K562 (cell line): ENCODE measurements at regions not wholly inside any gene's neighbourhood (a gene's known extent, or its start where the extent isn't known, plus 50 kb on each side); places are given as distances from the start of the nearest gene placed in this dataset.
A peak's percentile ranks its signal among the peaks of the same experiment; 100 is the strongest.

Source experiments
- BHLHE40 ChIP-seq: IDR thresholded peaks from 2 replicates; pipeline ENCODE4 v1.6.1; 2011; ENCODE audit warnings: low read length, improper control_type of control experiment
- FIP1L1 ChIP-seq: fragments of 200-400 bp; formaldehyde crosslinking; IDR thresholded peaks from 2 replicates; pipeline ENCODE4 v1.6.1; 2018; ENCODE audit warnings: mild to moderate bottlenecking, low read depth, low read length; ENCODE audit not compliant: poor library complexity, severe bottlenecking
- MYNN ChIP-seq, 2 experiments: sonication (generic); formaldehyde crosslinking in 1 of 2; IDR thresholded peaks; 2 replicates each; pipeline versions ENCODE4 v1.5.0 to v1.6.1; 2016 to 2020; ENCODE audit warnings: antibody characterized with exemption in 1 of 2, missing genetic modification reagents in 1 of 2
- NFE2 ChIP-seq: IDR thresholded peaks from 2 replicates; pipeline ENCODE4 v1.6.1; 2014; ENCODE audit warnings: antibody characterized with exemption, low read depth
- RAD21 ChIP-seq, 2 experiments: fragments of 250-450 bp in 1 of 2; fragments of 450-650 bp in 1 of 2; sonication (Bioruptor Pico) in 1 of 2; formaldehyde crosslinking in 1 of 2; IDR thresholded peaks in 1 of 2; conservative IDR thresholded peaks in 1 of 2; 2 replicates each; pipeline versions ENCODE4 v1.4.0 to v1.8.0; 2020 to 2022; ENCODE audit warnings: mild to moderate bottlenecking in 2 of 2, moderate library complexity in 1 of 2
- RCOR1 ChIP-seq, 2 experiments: IDR thresholded peaks; 2 replicates each; pipeline ENCODE4 v1.6.1; 2012; ENCODE audit warnings: low read depth in 2 of 2, low read length in 2 of 2, borderline replicate concordance in 1 of 2, improper control_type of control experiment in 1 of 2
- SMARCA5 ChIP-seq: fragments of 450-650 bp; IDR thresholded peaks from 2 replicates; pipeline ENCODE4 v1.6.1; 2016
- STAG1 ChIP-seq: sonication (generic); formaldehyde crosslinking; IDR thresholded peaks from 2 replicates; pipeline ENCODE4 v1.5.0; 2020; ENCODE audit warnings: missing genetic modification reagents, borderline replicate concordance
- STAT6 ChIP-seq: sonication (generic); formaldehyde crosslinking; IDR thresholded peaks from 2 replicates; pipeline ENCODE4 v1.8.1; 2023; ENCODE audit warnings: mild to moderate bottlenecking, missing genetic modification reagents
- TAF15 ChIP-seq: fragments of 200-400 bp; formaldehyde crosslinking; IDR thresholded peaks from 2 replicates; pipeline ENCODE4 v1.6.1; 2017; ENCODE audit warnings: mild to moderate bottlenecking, low read depth, low read length, moderate library complexity
- ZC3H8 ChIP-seq: fragments of 450-650 bp; IDR thresholded peaks from 2 replicates; pipeline ENCODE4 v1.6.1; 2017
- ZKSCAN3 ChIP-seq: fragments of 250-450 bp; sonication (Bioruptor Pico); IDR thresholded peaks from 2 replicates; pipeline ENCODE4 v1.4.0; 2020
- ZNF184 ChIP-seq: sonication (generic); formaldehyde crosslinking; IDR thresholded peaks from 2 replicates; pipeline ENCODE4 v1.5.0; 2020; ENCODE audit warnings: missing genetic modification reagents
- ZNF639 ChIP-seq, 2 experiments: fragments of 200-800 bp in 1 of 2; sonication (Bioruptor generic) in 1 of 2; sonication (generic) in 1 of 2; formaldehyde crosslinking in 1 of 2; IDR thresholded peaks in 1 of 2; conservative IDR thresholded peaks in 1 of 2; 2 replicates each; pipeline versions ENCODE4 v1.5.0 to v1.6.1; 2016 to 2020; ENCODE audit warnings: missing compliant biosample characterization in 1 of 2, missing genetic modification characterization in 1 of 2, missing genetic modification reagents in 1 of 2
- TF ChIP-seq, protein P1 (sequence below): IDR thresholded peaks from 3 replicates; pipeline ENCODE4 v1.6.1; 2011; ENCODE audit warnings: borderline replicate concordance, mild to moderate bottlenecking; ENCODE audit not compliant: insufficient read length, insufficient read depth
- TF ChIP-seq, protein P2 (sequence below): fragments of 450-650 bp; formaldehyde crosslinking; conservative IDR thresholded peaks from 2 replicates; pipeline ENCODE4 v1.4.0; 2022; ENCODE audit warnings: mild to moderate bottlenecking, missing genetic modification characterization
- TF ChIP-seq, protein P3 (sequence below): fragments of 450-650 bp; IDR thresholded peaks from 2 replicates; pipeline ENCODE4 v1.7.1; 2018; ENCODE audit warnings: mild to moderate bottlenecking, low read depth; ENCODE audit not compliant: partially characterized antibody

DNA sequence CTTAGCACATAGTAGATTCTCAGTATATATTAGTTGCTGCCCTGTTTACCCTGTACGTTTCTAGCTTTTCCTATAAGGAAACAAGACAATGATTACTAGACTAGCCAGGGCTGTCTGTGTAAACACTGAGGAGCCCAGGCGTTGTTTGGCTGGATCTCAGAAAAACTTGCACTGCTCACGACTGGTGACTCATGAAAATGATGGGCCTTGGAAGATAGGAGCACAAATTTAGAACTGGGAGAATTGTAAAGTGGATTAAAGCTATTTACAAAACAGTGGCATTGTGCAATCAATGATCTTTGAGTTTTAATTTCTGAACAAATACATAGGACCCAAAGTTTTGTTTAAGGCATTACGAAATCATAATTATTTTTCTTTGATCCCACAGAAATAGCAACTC, 276.9 kb downstream of the FAM76B start (continued):
- TF ChIP-seq STAG1 (no peak), RCOR1 (IDR thresholded peaks at IDR 0.05; ENCODE audit: borderline replicate concordance in 1 of 2, low read depth in 2 of 2, low read length in 2 of 2) (peak in 1 of 2 experiments; percentile 33; a peak in 1 of 4 replicates), STAT6 (no peak), ZNF639 (CRISPR knock-in tag; conservative IDR thresholded peaks at IDR 0.05 in 1 of 2, IDR thresholded peaks at IDR 0.05 in 1 of 2) (0 out of 4 replicates have a peak, but pooled peaks of 1 of the 2 experiments have one; percentile 53), ZNF184 (CRISPR knock-in tag) (no peak), RAD21 (CRISPR knock-in tag; conservative IDR thresholded peaks at IDR 0.05 in 1 of 2, IDR thresholded peaks at IDR 0.05 in 1 of 2) (no peak), BHLHE40 (no peak; the same call in 1 of the 2 replicates), NFE2 (peak; percentile 67; the same call in 1 of the 2 replicates), ZKSCAN3 (CRISPR knock-in tag) (no peak), TAF15 (no peak), FIP1L1 (no peak), MYNN (IDR thresholded peaks at IDR 0.05) (no peak), MYNN (CRISPR knock-in tag; IDR thresholded peaks at IDR 0.05) (no peak), SMARCA5 (no peak), ZC3H8 (no peak)
- TF ChIP-seq, protein P1, sequence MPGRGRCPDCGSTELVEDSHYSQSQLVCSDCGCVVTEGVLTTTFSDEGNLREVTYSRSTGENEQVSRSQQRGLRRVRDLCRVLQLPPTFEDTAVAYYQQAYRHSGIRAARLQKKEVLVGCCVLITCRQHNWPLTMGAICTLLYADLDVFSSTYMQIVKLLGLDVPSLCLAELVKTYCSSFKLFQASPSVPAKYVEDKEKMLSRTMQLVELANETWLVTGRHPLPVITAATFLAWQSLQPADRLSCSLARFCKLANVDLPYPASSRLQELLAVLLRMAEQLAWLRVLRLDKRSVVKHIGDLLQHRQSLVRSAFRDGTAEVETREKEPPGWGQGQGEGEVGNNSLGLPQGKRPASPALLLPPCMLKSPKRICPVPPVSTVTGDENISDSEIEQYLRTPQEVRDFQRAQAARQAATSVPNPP, result no peak
- TF ChIP-seq, protein P2, sequence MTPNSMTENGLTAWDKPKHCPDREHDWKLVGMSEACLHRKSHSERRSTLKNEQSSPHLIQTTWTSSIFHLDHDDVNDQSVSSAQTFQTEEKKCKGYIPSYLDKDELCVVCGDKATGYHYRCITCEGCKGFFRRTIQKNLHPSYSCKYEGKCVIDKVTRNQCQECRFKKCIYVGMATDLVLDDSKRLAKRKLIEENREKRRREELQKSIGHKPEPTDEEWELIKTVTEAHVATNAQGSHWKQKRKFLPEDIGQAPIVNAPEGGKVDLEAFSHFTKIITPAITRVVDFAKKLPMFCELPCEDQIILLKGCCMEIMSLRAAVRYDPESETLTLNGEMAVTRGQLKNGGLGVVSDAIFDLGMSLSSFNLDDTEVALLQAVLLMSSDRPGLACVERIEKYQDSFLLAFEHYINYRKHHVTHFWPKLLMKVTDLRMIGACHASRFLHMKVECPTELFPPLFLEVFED, result no peak
- TF ChIP-seq, protein P3, sequence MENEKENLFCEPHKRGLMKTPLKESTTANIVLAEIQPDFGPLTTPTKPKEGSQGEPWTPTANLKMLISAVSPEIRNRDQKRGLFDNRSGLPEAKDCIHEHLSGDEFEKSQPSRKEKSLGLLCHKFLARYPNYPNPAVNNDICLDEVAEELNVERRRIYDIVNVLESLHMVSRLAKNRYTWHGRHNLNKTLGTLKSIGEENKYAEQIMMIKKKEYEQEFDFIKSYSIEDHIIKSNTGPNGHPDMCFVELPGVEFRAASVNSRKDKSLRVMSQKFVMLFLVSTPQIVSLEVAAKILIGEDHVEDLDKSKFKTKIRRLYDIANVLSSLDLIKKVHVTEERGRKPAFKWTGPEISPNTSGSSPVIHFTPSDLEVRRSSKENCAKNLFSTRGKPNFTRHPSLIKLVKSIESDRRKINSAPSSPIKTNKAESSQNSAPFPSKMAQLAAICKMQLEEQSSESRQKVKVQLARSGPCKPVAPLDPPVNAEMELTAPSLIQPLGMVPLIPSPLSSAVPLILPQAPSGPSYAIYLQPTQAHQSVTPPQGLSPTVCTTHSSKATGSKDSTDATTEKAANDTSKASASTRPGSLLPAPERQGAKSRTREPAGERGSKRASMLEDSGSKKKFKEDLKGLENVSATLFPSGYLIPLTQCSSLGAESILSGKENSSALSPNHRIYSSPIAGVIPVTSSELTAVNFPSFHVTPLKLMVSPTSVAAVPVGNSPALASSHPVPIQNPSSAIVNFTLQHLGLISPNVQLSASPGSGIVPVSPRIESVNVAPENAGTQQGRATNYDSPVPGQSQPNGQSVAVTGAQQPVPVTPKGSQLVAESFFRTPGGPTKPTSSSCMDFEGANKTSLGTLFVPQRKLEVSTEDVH, result no peak
